ENCODE measurements at regions not wholly inside any gene's neighbourhood (a gene's known extent, or its start where the extent isn't known, plus 50 kb on each side); places are given as distances from the start of the nearest gene placed in this dataset.

- no peak overlapping the region for H3K27ac ChIP-seq (ENCODE audit: low read depth in 1 of 2, low read length in 1 of 2)
- 98% methylated on average over 5 of the region's 5 CpGs for WGBS
- H3K4me1 ChIP-seq (ENCODE audit: control insufficient read depth in 2 of 2, insufficient read depth in 2 of 2, low read length in 2 of 2) = no peaks in the 10 kb centered on the region
- DNase-seq (ENCODE audit: low read depth in 6 of 9, low spot score in 9 of 9) = no peak
- no peak overlapping the region for H3K4me3 ChIP-seq (ENCODE audit: low read length in 2 of 2)
- no peaks in the 10 kb centered on the region for H3K27me3 ChIP-seq (ENCODE audit: control insufficient read depth in 2 of 2, insufficient read depth in 1 of 2, low read length in 1 of 2)
- H3K36me3 ChIP-seq (ENCODE audit: control insufficient read depth in 2 of 2, insufficient read depth in 2 of 2, low read length in 1 of 2) = no peaks in the 10 kb centered on the region
- H3K9me3 ChIP-seq (ENCODE audit: control insufficient read depth in 2 of 2, insufficient read depth in 1 of 2, low read length in 1 of 2) = peaks cover 0 to 6% of the 10 kb centered on the region in 2 donors
Measured at GRCh38 chr13:85406269-85406975, 392.8 kb downstream of the SLITRK6 start.

DNA sequence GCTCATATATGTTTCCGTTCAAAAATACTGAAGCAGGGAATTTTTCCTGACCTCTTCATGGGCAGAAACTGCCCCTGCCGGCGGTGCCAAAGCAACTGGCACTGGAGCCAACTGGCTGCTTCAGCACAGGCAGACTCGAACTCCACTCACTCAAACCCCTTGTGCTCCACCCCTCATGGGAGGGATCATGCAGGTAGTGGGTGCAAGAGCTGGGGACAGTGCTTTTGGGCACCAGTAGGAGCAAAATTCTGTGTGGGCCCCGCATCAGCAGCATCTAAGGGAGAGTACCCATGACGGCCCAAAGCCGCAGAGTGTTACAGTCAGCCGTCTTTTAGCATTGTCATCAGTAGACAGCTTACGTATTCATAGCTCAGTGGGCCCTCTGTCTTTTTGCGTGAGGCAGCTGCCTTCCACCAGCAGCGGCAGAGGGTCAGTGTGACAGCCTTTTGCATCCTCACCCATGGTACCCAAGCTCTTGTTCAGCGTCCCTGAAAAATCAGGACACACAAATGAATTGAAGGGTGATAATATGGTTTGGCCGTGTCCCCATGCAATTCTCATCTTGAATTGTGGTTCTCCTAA, 393.8 kb downstream of the SLITRK6 start:
- H3K27me3 ChIP-seq (ENCODE audit: control insufficient read depth in 2 of 2, insufficient read depth in 1 of 2, low read length in 1 of 2) = no peaks in the 10 kb centered on the region
- WGBS = 96% methylated on average over 13 of the region's 13 CpGs

GRCh38 chr13:85386424-85386823, 412.8 kb downstream of the SLITRK6 start:
- Histone ChIP-seq H3K9me3 (ENCODE audit: control insufficient read depth in 2 of 2, insufficient read depth in 1 of 2, low read length in 1 of 2) (no peaks in the 10 kb centered on the region), H3K36me3 (ENCODE audit: control insufficient read depth in 2 of 2, insufficient read depth in 2 of 2, low read length in 1 of 2) (no peaks in the 10 kb centered on the region), H3K4me1 (ENCODE audit: control insufficient read depth in 2 of 2, insufficient read depth in 2 of 2, low read length in 2 of 2) (no peaks in the 10 kb centered on the region), H3K4me3 (ENCODE audit: low read length in 2 of 2) (no peak overlapping the region), H3K27me3 (ENCODE audit: control insufficient read depth in 2 of 2, insufficient read depth in 1 of 2, low read length in 1 of 2) (no peaks in the 10 kb centered on the region), H3K27ac (ENCODE audit: low read depth in 1 of 2, low read length in 1 of 2) (no peak overlapping the region)
- WGBS = 89% methylated on average over 3 of the region's 3 CpGs
- DNase-seq (ENCODE audit: low read depth in 6 of 9, low spot score in 9 of 9) = no peak

More for the DNA sequence above, 393.8 kb downstream of the SLITRK6 start:
- Histone ChIP-seq H3K27ac (ENCODE audit: low read depth in 1 of 2, low read length in 1 of 2) (no peak overlapping the region), H3K36me3 (ENCODE audit: control insufficient read depth in 2 of 2, insufficient read depth in 2 of 2, low read length in 1 of 2) (no peaks in the 10 kb centered on the region), H3K4me1 (ENCODE audit: control insufficient read depth in 2 of 2, insufficient read depth in 2 of 2, low read length in 2 of 2) (no peaks in the 10 kb centered on the region), H3K9me3 (ENCODE audit: control insufficient read depth in 2 of 2, insufficient read depth in 1 of 2, low read length in 1 of 2) (peaks cover 0 to 13% of the 10 kb centered on the region in 2 donors), H3K4me3 (ENCODE audit: low read length in 2 of 2) (no peak overlapping the region)
- DNase-seq (ENCODE audit: low read depth in 6 of 9, low spot score in 9 of 9) = no peak

DNA sequence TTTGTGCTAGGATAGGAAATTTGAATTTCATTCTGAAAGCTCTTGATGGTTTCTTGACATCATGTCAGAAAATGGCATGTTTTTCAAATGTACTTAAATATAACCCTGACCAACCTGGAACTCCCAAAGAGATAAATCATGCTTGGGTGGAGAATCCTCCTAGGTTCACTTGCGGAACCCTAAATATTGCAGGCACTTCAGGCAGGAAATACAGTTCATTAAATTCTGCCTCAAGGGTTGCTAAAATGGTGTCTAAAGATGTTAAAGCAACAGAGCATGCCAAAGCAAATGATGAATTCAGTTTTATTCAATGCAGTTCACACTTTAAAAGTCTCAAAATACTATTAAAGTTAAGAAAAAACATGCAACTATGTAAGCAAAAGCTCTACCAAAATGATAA, 415.9 kb downstream of the SLITRK6 start:
- H3K9me3 ChIP-seq (ENCODE audit: control insufficient read depth in 2 of 2, insufficient read depth in 1 of 2, low read length in 1 of 2) = no peaks in the 10 kb centered on the region
- no peak for DNase-seq (ENCODE audit: low read depth in 6 of 9, low spot score in 9 of 9)
- 96% methylated on average over 1 of the region's 1 CpG for WGBS
- H3K27me3 ChIP-seq (ENCODE audit: control insufficient read depth in 2 of 2, insufficient read depth in 1 of 2, low read length in 1 of 2) = no peaks in the 10 kb centered on the region
- H3K36me3 ChIP-seq (ENCODE audit: control insufficient read depth in 2 of 2, insufficient read depth in 2 of 2, low read length in 1 of 2) = no peaks in the 10 kb centered on the region
- no peak overlapping the region for H3K4me3 ChIP-seq (ENCODE audit: low read length in 2 of 2)
- H3K4me1 ChIP-seq (ENCODE audit: control insufficient read depth in 2 of 2, insufficient read depth in 2 of 2, low read length in 2 of 2) = no peaks in the 10 kb centered on the region
- no peak overlapping the region for H3K27ac ChIP-seq (ENCODE audit: low read depth in 1 of 2, low read length in 1 of 2)

DNA sequence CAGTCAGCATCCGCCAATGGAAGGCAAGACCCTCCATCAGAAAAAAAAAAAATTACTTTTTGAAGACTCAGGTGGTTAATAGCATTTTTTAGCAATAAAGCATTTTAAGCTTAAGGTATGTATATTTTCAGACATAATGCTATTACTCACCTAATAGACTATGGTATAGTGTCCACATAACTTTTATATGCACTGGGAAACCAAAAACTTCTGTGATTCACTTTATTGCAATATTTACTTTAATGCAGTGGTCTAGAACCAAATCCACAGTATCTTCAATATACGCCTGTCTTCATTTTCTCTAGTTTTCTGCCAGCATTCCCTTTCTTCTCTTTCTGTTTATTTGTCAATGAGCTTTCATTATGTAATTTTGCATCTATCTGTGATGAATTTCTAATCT, 418.1 kb downstream of the SLITRK6 start:
- Histone ChIP-seq H3K4me1 (ENCODE audit: control insufficient read depth in 2 of 2, insufficient read depth in 2 of 2, low read length in 2 of 2) (no peaks in the 10 kb centered on the region), H3K9me3 (ENCODE audit: control insufficient read depth in 2 of 2, insufficient read depth in 1 of 2, low read length in 1 of 2) (no peaks in the 10 kb centered on the region), H3K27ac (ENCODE audit: low read depth in 1 of 2, low read length in 1 of 2) (no peak overlapping the region), H3K36me3 (ENCODE audit: control insufficient read depth in 2 of 2, insufficient read depth in 2 of 2, low read length in 1 of 2) (no peaks in the 10 kb centered on the region), H3K4me3 (ENCODE audit: low read length in 2 of 2) (no peak overlapping the region), H3K27me3 (ENCODE audit: control insufficient read depth in 2 of 2, insufficient read depth in 1 of 2, low read length in 1 of 2) (no peaks in the 10 kb centered on the region)
- no peak for DNase-seq (ENCODE audit: low read depth in 6 of 9, low spot score in 9 of 9)
- 98% methylated on average over 2 of the region's 2 CpGs for WGBS

DNA sequence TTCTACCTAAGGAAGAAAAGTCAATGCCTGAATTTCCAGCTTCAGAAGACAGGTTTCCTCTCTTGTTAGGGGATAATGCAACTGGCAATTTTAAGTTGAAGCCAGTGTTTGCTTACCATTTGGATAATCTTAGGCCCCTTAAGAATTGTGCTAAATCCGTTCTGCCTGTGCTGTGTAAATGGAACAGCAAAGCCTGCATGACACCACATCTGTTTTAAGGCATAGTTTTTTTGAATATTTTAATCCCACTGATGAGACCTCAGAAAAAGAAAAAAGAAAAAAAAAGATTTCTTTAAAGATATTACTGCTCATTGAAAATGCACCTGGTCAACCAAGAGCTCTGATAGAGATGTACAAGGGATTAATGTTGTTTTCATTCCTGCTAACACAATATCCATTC, 419.2 kb downstream of the SLITRK6 start:
- Histone ChIP-seq H3K4me1 (ENCODE audit: control insufficient read depth in 2 of 2, insufficient read depth in 2 of 2, low read length in 2 of 2) (no peaks in the 10 kb centered on the region), H3K27me3 (ENCODE audit: control insufficient read depth in 2 of 2, insufficient read depth in 1 of 2, low read length in 1 of 2) (no peaks in the 10 kb centered on the region), H3K4me3 (ENCODE audit: low read length in 2 of 2) (no peak overlapping the region), H3K36me3 (ENCODE audit: control insufficient read depth in 2 of 2, insufficient read depth in 2 of 2, low read length in 1 of 2) (no peaks in the 10 kb centered on the region), H3K9me3 (ENCODE audit: control insufficient read depth in 2 of 2, insufficient read depth in 1 of 2, low read length in 1 of 2) (no peaks in the 10 kb centered on the region), H3K27ac (ENCODE audit: low read depth in 1 of 2, low read length in 1 of 2) (no peak overlapping the region)
- 92% methylated on average over 1 of the region's 1 CpG for WGBS
- DNase-seq (ENCODE audit: low read depth in 6 of 9, low spot score in 9 of 9) = no peak

- no peak overlapping the region for H3K4me3 ChIP-seq (ENCODE audit: low read length in 2 of 2)
- H3K27me3 ChIP-seq (ENCODE audit: control insufficient read depth in 2 of 2, insufficient read depth in 1 of 2, low read length in 1 of 2) = no peaks in the 10 kb centered on the region
- DNase-seq (ENCODE audit: low read depth in 6 of 9, low spot score in 9 of 9) = no peak
- H3K36me3 ChIP-seq (ENCODE audit: control insufficient read depth in 2 of 2, insufficient read depth in 2 of 2, low read length in 1 of 2) = no peaks in the 10 kb centered on the region
- H3K9me3 ChIP-seq (ENCODE audit: control insufficient read depth in 2 of 2, insufficient read depth in 1 of 2, low read length in 1 of 2) = no peaks in the 10 kb centered on the region
- 47% methylated on average over 3 of the region's 3 CpGs for WGBS
- no peak overlapping the region for H3K27ac ChIP-seq (ENCODE audit: low read depth in 1 of 2, low read length in 1 of 2)
- H3K4me1 ChIP-seq (ENCODE audit: control insufficient read depth in 2 of 2, insufficient read depth in 2 of 2, low read length in 2 of 2) = no peaks in the 10 kb centered on the region
Measured at GRCh38 chr13:85379433-85379832, 419.8 kb downstream of the SLITRK6 start.

- 92% methylated on average over 2 of the region's 2 CpGs for WGBS
- Histone ChIP-seq H3K4me3 (ENCODE audit: low read length in 2 of 2) (no peak overlapping the region), H3K27ac (ENCODE audit: low read depth in 1 of 2, low read length in 1 of 2) (no peak overlapping the region), H3K27me3 (ENCODE audit: control insufficient read depth in 2 of 2, insufficient read depth in 1 of 2, low read length in 1 of 2) (no peaks in the 10 kb centered on the region), H3K36me3 (ENCODE audit: control insufficient read depth in 2 of 2, insufficient read depth in 2 of 2, low read length in 1 of 2) (no peaks in the 10 kb centered on the region), H3K9me3 (ENCODE audit: control insufficient read depth in 2 of 2, insufficient read depth in 1 of 2, low read length in 1 of 2) (no peaks in the 10 kb centered on the region), H3K4me1 (ENCODE audit: control insufficient read depth in 2 of 2, insufficient read depth in 2 of 2, low read length in 2 of 2) (no peaks in the 10 kb centered on the region)
- no peak for DNase-seq (ENCODE audit: low read depth in 6 of 9, low spot score in 9 of 9)
Measured at GRCh38 chr13:85377783-85378182, 421.4 kb downstream of the SLITRK6 start.

GRCh38 chr13:85373322-85373721, 425.9 kb downstream of the SLITRK6 start:
- no peak overlapping the region for H3K27ac ChIP-seq (ENCODE audit: low read depth in 1 of 2, low read length in 1 of 2)
- H3K36me3 ChIP-seq (ENCODE audit: control insufficient read depth in 2 of 2, insufficient read depth in 2 of 2, low read length in 1 of 2) = no peaks in the 10 kb centered on the region
- no peak for DNase-seq (ENCODE audit: low read depth in 6 of 9, low spot score in 9 of 9)
- H3K9me3 ChIP-seq (ENCODE audit: control insufficient read depth in 2 of 2, insufficient read depth in 1 of 2, low read length in 1 of 2) = no peaks in the 10 kb centered on the region
- no peaks in the 10 kb centered on the region for H3K27me3 ChIP-seq (ENCODE audit: control insufficient read depth in 2 of 2, insufficient read depth in 1 of 2, low read length in 1 of 2)
- no peak overlapping the region for H3K4me3 ChIP-seq (ENCODE audit: low read length in 2 of 2)
- 84% methylated on average over 3 of the region's 3 CpGs for WGBS
- H3K4me1 ChIP-seq (ENCODE audit: control insufficient read depth in 2 of 2, insufficient read depth in 2 of 2, low read length in 2 of 2) = no peaks in the 10 kb centered on the region
